HG02623 (cell line): ENCODE measurements at regions not wholly inside any gene's neighbourhood (a gene's known extent, or its start where the extent isn't known, plus 50 kb on each side); places are given as distances from the start of the nearest gene placed in this dataset.
"Not testable (repeated sequence)": the region's sequence is repeated elsewhere in the genome, so short reads cannot be mapped to it uniquely, and the experiment has no call there.

Experiments
- ATAC-seq: cut with Tn5 transposase; IDR thresholded peaks from one replicate; pipeline ENCODE4 v1.9.1; 2021; ENCODE audit warnings: moderate library complexity; ENCODE audit not compliant: unreplicated experiment

DNA sequence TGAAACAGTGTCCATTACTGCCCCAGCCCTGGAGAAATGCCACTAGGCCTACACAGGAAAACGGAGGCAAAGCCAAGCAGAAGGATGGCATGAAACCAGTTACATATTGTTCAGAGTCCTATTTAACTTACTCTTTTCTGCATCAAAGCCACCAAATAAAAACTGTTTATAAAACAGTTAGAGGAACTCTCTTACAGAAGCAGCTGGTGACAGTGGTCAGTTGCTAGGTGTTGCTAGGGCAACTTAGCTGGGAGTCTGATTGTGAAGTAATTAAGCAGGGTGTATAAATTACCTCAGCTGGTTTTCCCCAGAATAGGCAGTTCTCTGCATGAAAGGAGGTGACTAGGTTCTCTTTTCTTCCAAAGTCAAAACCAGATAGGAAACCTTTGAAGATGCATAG, 115.6 kb upstream of the ZBED5 start:
- ATAC-seq, result no peak

GRCh38 chr11:10970926-10971325, 113.1 kb upstream of the ZBED5 start:
- ATAC-seq, result no peak

DNA sequence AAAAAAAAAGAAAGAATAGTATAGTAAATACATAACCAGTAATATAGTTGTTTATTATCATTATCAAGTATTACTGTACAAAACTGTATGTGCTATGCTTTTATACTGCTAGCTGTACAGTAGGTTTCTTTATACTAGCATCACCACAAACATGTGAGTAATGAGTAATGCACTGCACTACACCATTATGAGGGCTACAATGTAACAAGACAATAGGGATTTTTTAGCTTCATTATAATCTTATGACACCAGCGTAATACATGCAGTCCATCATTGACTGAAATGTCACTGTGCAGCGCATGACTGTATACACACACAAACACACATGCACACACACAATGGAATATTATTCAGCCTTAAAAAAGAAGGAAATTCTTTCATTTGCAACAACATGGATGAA, 111.5 kb upstream of the ZBED5 start:
- no peak for ATAC-seq

DNA sequence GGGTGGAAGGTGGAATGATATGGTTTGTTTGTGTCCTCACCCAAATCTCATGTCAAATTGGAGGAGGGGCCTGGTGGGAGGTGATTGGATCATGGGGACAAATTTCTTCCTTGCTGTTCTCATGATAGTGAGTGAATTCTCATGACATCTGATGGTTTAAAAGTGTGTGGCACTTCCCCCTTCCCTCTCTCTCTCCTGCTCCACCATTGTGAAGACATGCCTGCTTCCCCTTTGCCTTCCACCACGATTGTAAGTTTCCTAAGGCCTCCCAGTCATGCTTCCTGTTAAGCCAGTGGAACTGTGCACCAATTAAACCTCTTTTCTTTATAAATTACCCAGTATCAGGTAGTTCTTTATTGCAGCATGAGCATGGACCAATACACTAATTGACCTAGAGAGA, 99.0 kb upstream of the ZBED5 start:
- not testable (repeated sequence) for ATAC-seq

DNA sequence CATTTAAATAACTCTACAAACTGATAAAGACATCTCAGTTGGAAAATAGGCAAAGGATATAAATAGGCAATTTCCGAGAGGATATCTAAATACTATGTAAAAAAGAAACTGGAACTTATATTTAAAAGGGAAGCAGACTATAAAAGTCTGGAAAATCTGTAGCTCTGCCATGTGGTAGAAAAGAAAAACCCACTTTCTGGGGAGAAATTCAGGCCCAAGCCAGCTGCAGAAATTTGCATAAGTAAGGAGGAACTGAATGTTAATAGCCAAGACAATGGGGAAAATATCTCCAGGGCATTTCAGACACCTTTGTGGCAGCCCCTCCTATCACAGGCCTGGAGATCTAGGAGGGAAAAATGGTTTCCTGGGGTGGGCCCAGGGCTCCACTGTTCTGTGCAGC, 97.8 kb upstream of the ZBED5 start:
- ATAC-seq, result no peak

GRCh38 chr11:10954184-10954583, 96.3 kb upstream of the ZBED5 start:
- no peak for ATAC-seq

DNA sequence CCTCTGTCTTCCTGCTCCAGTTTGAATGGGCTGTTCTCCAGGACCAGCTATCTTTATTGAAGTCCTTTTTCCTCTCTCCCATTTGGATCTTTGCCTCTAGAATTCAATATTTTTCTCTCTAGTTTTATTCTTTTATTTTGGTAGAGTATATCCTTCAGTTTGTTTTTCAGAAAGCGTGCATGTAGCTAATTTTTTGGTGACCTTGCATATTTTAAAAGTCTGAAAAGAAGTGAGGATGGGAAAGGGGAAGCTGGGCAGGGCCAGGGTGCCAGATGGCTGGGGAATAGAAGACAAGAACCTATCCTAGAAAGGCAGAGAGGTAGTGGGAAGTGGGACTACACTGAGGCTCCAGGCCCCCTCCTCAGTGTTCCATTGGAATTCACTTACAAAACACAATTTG, 95.0 kb upstream of the ZBED5 start:
- ATAC-seq, result no peak

GRCh38 chr11:10947935-10948334, 90.1 kb upstream of the ZBED5 start:
- ATAC-seq, result not testable (repeated sequence)

DNA sequence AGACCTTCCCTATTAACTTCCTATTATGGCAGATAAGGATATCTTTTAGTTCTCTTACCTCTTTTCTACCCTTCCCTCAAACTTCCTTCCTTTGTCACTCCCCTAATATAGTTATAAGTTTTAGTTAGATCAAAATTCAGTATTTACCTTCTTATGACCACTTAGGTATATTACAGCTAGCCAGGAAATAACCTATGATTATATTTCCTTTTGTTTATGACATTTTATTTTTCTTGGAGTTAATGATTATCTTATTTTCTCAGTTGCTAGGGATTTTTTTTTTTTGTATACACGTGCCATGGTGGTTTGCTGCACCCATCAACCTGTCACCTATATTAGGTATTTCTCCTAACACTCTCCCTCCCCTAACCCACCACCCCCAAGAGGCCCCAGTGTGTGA, 88.2 kb upstream of the ZBED5 start:
- no peak for ATAC-seq

- no peak for ATAC-seq
Measured at GRCh38 chr11:10945196-10945595, 87.3 kb upstream of the ZBED5 start.

DNA sequence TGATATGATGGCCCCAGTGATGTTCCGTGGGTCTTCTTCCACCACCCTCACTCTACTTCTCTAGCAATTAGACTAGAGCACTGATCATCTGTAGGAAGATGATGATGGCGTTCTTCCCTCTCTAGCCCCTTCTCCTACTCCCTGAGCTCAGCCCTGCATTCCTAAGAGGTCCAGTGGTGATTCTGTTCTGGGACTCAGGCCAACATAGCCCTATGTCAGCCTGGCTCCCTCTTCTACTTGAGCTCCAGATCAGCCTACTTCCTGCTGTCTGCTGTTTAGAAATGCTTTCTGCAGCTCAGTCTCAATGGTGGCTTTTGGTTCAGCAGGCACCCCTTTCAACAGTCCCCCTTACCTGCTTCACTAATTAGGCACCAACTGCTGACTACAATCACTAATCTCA, 86.1 kb upstream of the ZBED5 start:
- ATAC-seq, result no peak

GRCh38 chr11:10942620-10943019, 84.8 kb upstream of the ZBED5 start:
- ATAC-seq, result no peak

DNA sequence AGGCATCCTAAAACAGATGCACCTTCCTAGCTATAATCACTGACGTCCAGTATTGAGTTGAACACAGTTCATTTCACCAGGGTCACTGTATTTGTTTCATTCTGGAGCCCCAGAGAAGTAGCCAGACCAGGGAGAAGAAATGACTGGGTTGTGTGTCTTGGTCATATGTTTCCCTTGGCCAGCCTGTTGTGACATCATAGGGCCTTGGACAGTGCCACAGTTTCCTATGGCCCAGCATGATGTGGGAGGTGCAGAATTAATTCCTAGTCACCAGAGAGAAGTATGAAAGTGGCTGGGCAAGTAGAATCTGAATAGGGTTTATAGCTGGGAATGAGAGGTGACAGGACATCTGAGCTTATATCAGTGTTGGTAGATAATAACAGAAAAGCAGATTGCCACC, 84.0 kb upstream of the ZBED5 start:
- no peak for ATAC-seq

DNA sequence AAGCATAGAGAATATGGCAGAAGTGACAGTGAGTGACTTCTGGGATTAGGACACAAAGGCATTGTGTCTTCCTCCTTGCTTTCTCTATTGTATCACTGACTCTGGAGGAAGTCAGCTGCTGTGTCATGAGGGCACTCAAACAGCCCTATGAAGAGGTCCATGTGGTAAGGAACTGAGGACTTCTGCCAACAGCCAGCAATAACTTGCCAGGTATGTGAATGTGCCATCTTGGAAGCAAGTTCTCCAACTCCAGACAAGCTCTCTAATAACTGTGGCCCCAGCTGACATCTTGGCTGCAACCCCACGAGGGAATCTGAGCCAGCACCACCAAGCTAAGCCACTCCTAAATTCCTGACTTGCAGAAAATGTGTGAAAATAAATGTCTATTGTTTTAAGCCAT, 83.6 kb upstream of the ZBED5 start:
- ATAC-seq, result no peak

GRCh38 chr11:10938650-10939387, 81.0 kb upstream of the ZBED5 start:
- no peak for ATAC-seq

GRCh38 chr11:10938231-10938630, 80.4 kb upstream of the ZBED5 start:
- ATAC-seq, result no peak

DNA sequence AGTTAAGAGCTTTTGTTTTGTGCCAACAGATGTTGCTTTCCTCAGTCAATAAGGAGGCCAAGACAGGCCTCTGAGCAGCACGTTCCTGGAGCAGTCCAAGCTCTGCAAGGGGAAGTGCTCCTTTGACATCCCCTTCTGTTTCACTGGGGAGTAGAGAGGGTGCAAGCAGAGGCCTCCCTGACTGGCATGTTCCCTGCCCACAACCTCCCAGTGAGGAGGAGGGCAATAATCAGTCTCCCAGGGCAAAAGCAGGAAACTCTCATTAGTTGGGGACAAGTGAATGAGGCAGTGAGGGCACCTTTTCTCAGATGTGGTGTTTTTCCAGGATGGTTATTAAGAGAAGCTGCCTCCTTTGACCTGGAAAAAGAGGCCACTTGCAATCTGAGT, 79.5 kb upstream of the ZBED5 start:
- no peak for ATAC-seq

- ATAC-seq, result no peak
Measured at GRCh38 chr11:10936626-10937384, 79.0 kb upstream of the ZBED5 start.

DNA sequence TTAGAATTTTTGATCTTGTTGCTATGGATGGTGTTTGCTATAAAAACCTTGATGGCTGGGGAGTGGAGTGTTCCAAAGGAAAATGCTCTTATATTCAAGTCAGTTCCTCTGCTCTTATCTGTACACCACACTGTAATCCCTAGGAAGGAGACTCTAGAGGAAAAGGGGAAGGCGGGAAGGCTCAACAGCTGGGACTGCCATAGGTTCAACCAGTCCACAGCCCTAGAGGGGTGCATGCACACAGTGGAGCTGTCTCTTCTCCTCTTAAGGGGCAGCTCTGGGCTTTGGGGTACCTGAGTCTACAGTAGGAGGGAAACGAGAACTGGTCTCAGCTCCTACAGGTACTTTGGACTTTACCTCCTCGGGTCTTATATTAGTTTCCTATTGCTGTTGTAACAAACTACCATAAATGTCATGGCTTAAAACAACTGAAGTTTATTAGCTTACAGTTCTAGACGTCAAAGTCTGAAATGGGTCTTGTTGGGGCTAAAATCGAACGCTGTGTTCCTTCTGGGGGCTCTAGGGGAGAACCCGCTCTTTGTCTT, 77.2 kb upstream of the ZBED5 start:
- ATAC-seq, result no peak

DNA sequence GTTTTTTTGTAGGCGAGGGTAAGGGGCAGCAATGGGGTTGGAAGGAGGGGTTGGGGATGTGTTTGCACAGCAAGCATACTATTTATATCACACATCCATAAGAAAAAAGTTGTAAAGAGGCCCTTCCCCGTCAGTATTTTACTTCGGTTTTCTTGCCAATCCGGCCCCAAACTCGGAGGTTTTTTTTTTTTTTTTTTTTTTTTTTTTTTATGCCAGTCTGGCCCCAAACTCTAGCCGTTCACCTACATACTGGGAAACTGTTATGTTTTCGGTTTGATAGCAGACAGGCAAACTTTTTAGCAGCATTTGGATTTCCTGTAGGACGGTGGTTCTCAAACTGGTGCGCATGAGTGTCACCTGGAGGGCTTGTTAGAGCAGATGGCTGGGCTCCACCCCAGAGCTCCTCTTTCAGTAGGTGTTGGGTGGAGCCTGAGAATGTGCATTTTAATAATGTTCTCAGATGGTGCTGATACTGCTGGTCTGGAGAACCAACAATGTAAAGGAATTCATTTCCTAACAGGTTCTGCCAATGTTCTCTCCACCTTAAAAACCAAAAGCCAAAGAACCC, 76.5 kb upstream of the ZBED5 start:
- ATAC-seq, result no peak

- ATAC-seq, result peak; percentile 93
Measured at GRCh38 chr11:10933455-10934292, 75.8 kb upstream of the ZBED5 start.
